Caco-2 (cell line): ENCODE measurements at regions not wholly inside any gene's neighbourhood (a gene's known extent, or its start where the extent isn't known, plus 50 kb on each side); places are given as distances from the start of the nearest gene placed in this dataset.

Experiments used
- BruUV-seq: library from RNA; stranded (reverse); fragments of 400-500 nt; replicated peaks from 2 replicates; lab custom pipeline; 2021; lab: Mats Ljungman, UMichigan
- CTCF ChIA-PET: fragments of 300-600 bp; sonication (Branson Sonifier 250); formaldehyde crosslinking; loops from one replicate; lab custom pipeline; 2022; ENCODE audit warnings: antibody characterized with exemption; lab: Charles Lee
- POLR2A ChIA-PET: fragments of 300-600 bp; sonication (Branson Sonifier 250); formaldehyde crosslinking; loops from one replicate; lab custom pipeline; 2022; ENCODE audit warnings: antibody characterized with exemption; lab: Charles Lee
- DNase-seq, 2 experiments: peaks; one replicate each; pipeline versions ENCODE4 v3.0.0 to v3.0.0-alpha.2; 2020 to 2022
- H3K27me3 ChIP-seq: replicated peaks from 2 replicates; pipeline ENCODE4 v1.6.0; 2011; ENCODE audit warnings: low read length; ENCODE audit not compliant: control insufficient read depth, insufficient read depth
- H3K36me3 ChIP-seq: 2 replicates; pipeline ENCODE4 v1.5.1; 2011; ENCODE audit warnings: low read length; ENCODE audit not compliant: control insufficient read depth, insufficient read depth
- H3K4me1 ChIP-seq: fragments of 250-450 bp; sonication (Bioruptor Pico); 2 replicates; pipeline ENCODE4 v1.5.1; 2020; ENCODE audit warnings: mild to moderate bottlenecking
- H3K4me3 ChIP-seq: 2 replicates; pipeline ENCODE4 v1.5.1; 2011; ENCODE audit warnings: low read depth, mild to moderate bottlenecking, control low read depth, low read length
- H3K9me3 ChIP-seq: fragments of 250-450 bp; sonication (Bioruptor Pico); 2 replicates; pipeline ENCODE4 v1.5.1; 2020; ENCODE audit warnings: mild to moderate bottlenecking, moderate library complexity
- H3K27ac Mint-ChIP-seq: one replicate; pipeline ENCODE4 v1.8.0; 2022; ENCODE audit warnings: mixed read lengths; ENCODE audit not compliant: unreplicated experiment
- H3K27me3 Mint-ChIP-seq: one replicate; pipeline ENCODE4 v1.8.0; 2022; ENCODE audit warnings: mixed read lengths; ENCODE audit not compliant: insufficient read depth, unreplicated experiment
- H3K36me3 Mint-ChIP-seq: one replicate; pipeline ENCODE4 v1.8.0; 2022; ENCODE audit warnings: mild to moderate bottlenecking, mixed read lengths; ENCODE audit not compliant: insufficient read depth, unreplicated experiment
- H3K4me1 Mint-ChIP-seq: one replicate; pipeline ENCODE4 v1.8.0; 2022; ENCODE audit warnings: low read depth, mixed read lengths; ENCODE audit not compliant: unreplicated experiment
- H3K4me3 Mint-ChIP-seq: one replicate; pipeline ENCODE4 v1.8.0; 2022; ENCODE audit warnings: mild to moderate bottlenecking, moderate library complexity, mixed read lengths; ENCODE audit not compliant: unreplicated experiment
- H3K9me3 Mint-ChIP-seq: one replicate; pipeline ENCODE4 v1.8.0; 2022; ENCODE audit warnings: mixed read lengths; ENCODE audit not compliant: unreplicated experiment
- CTCF ChIP-seq, 2 experiments: fragments of 200-600 bp in 1 of 2; IDR thresholded peaks; 1 replicate in 1 of 2; 2 replicates in 1 of 2; pipeline versions ENCODE4 v1.5.1 to v1.8.0; 2011 to 2022; ENCODE audit warnings: antibody characterized with exemption in 1 of 2, control low read depth in 1 of 2, inconsistent platforms in 1 of 2, low read depth in 1 of 2, low read length in 1 of 2, mild to moderate bottlenecking in 1 of 2, moderate library complexity in 1 of 2; ENCODE audit not compliant: insufficient read depth in 1 of 2, severe bottlenecking in 1 of 2, unreplicated experiment in 1 of 2
- intact Hi-C: fragments of 100-400 bp; cut with micrococcal nuclease; formaldehyde crosslinking; loops from one replicate; pipeline ENCODE4 v1.10.0; 2022; ENCODE audit not compliant: unreplicated experiment

DNA sequence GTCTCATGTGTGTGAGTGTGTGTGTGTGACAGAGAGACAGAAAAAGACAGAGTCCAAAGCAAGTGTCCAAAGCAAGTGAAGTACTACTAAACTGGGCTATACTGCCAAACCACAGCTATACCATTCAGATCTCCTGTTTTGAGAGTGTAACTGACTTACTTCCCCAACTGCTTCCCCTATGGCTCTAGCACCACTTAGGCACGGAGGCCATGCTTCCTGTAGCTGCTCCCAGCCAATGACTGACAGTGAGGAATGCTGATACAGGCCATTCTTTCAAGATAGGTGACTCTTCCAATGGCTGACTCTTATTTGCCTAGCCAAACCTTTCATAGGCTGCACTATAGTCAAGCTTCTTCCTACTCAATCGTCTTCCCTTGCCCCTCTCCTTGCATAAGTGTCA lies 393.2 kb downstream of the BCAT1 start:
- Mint-ChIP-seq H3K4me1 (peaks cover 17% of the 10 kb centered on the region), H3K27ac (no peak overlapping the region), H3K36me3 (peaks cover 2% of the 10 kb centered on the region), H3K4me3 (no peak overlapping the region), H3K9me3 (no peaks in the 10 kb centered on the region), H3K27me3 (no peaks in the 10 kb centered on the region)
- TF ChIP-seq CTCF (IDR thresholded peaks at IDR 0.05; ENCODE audit: insufficient read depth in 1 of 2, low read depth in 1 of 2, low read length in 1 of 2, severe bottlenecking in 1 of 2, unreplicated experiment in 1 of 2), result no peak
- DNase-seq, result no peak
- BruUV-seq, result no TSS peak
- intact Hi-C loops, result no loop called here
- ChIA-PET POLR2A (no interaction called here), CTCF (no interaction called here)
- Histone ChIP-seq H3K36me3 (no peaks in the 10 kb centered on the region), H3K27me3 (no peaks in the 10 kb centered on the region), H3K9me3 (no peaks in the 10 kb centered on the region), H3K4me3 (no peak overlapping the region), H3K4me1 (peaks cover 25% of the 10 kb centered on the region; the same call in 1 of the 2 replicates)

GRCh38 chr12:24554612-24555295 lies 394.1 kb downstream of the BCAT1 start:
- no peaks in the 10 kb centered on the region for H3K27me3 ChIP-seq
- peaks cover 15% of the 10 kb centered on the region; the same call in 1 of the 2 replicates for H3K4me1 ChIP-seq
- H3K9me3 Mint-ChIP-seq, result no peaks in the 10 kb centered on the region
- peaks cover 7% of the 10 kb centered on the region for H3K4me1 Mint-ChIP-seq
- H3K9me3 ChIP-seq, result no peaks in the 10 kb centered on the region
- no peak overlapping the region for H3K27ac Mint-ChIP-seq
- no peaks in the 10 kb centered on the region for H3K27me3 Mint-ChIP-seq
- no peak for DNase-seq
- H3K4me3 ChIP-seq, result no peak overlapping the region
- intact Hi-C loops, result no loop called here
- CTCF ChIA-PET, result interaction anchor here (1.0 kb wide), 1 partner anchor 8 kb away, joined by 3 read pairs; no protein-coding TSS in a partner anchor
- no TSS peak for BruUV-seq
- TF ChIP-seq CTCF (IDR thresholded peaks at IDR 0.05; ENCODE audit: insufficient read depth in 1 of 2, low read depth in 1 of 2, low read length in 1 of 2, severe bottlenecking in 1 of 2, unreplicated experiment in 1 of 2), result no peak
- H3K4me3 Mint-ChIP-seq, result no peak overlapping the region
- H3K36me3 Mint-ChIP-seq, result no peaks in the 10 kb centered on the region
- H3K36me3 ChIP-seq, result no peaks in the 10 kb centered on the region
- POLR2A ChIA-PET, result no interaction called here

GRCh38 chr12:24553259-24553658 lies 395.6 kb downstream of the BCAT1 start:
- no peaks in the 10 kb centered on the region for H3K27me3 ChIP-seq
- POLR2A ChIA-PET, result no interaction called here
- H3K9me3 Mint-ChIP-seq, result no peaks in the 10 kb centered on the region
- H3K4me3 ChIP-seq, result no peak overlapping the region
- DNase-seq, result no peak
- H3K27ac Mint-ChIP-seq, result no peak overlapping the region
- no peaks in the 10 kb centered on the region for H3K36me3 ChIP-seq
- TF ChIP-seq CTCF (IDR thresholded peaks at IDR 0.05; ENCODE audit: insufficient read depth in 1 of 2, low read depth in 1 of 2, low read length in 1 of 2, severe bottlenecking in 1 of 2, unreplicated experiment in 1 of 2), result no peak
- no peaks in the 10 kb centered on the region for H3K9me3 ChIP-seq
- 0 out of 2 replicates have a peak, but pooled peaks cover 5% of the 10 kb centered on the region for H3K4me1 ChIP-seq
- no peak overlapping the region for H3K4me3 Mint-ChIP-seq
- CTCF ChIA-PET, result no interaction called here
- H3K36me3 Mint-ChIP-seq, result no peaks in the 10 kb centered on the region
- peaks cover 7% of the 10 kb centered on the region for H3K4me1 Mint-ChIP-seq
- BruUV-seq, result no TSS peak
- H3K27me3 Mint-ChIP-seq, result no peaks in the 10 kb centered on the region
- intact Hi-C loops, result no loop called here
